GM12878 (cell line): ENCODE measurements at regions not wholly inside any gene's neighbourhood (a gene's known extent, or its start where the extent isn't known, plus 50 kb on each side); places are given as distances from the start of the nearest gene placed in this dataset.

Experiments
- ATAC-seq: fragments of 200-7000 bp; cut with Tn5 transposase; 3 replicates; pipeline ENCODE4 v1.9.1; 2020; ENCODE audit warnings: mild to moderate bottlenecking, moderate library complexity
- BruUV-seq: library from RNA; stranded (reverse); fragments of 400-500 nt; replicated peaks from 2 replicates; lab custom pipeline; 2021; lab: Mats Ljungman, UMichigan
- CTCF ChIA-PET: fragments of 300-600 bp; sonication (Branson Sonifier 250); formaldehyde crosslinking; extraction: SDS; loops from one replicate; lab custom pipeline; 2021; ENCODE audit warnings: inconsistent platforms; lab: Yijun Ruan, JAX
- POLR2A ChIA-PET: fragments of 350-600 bp; formaldehyde crosslinking; extraction: SDS; loops from one replicate; lab custom pipeline; 2021; ENCODE audit warnings: inconsistent platforms; lab: Charles Lee
- RAD21 ChIA-PET: fragments of 300-600 bp; sonication (Branson Sonifier 250); formaldehyde crosslinking; loops from one replicate; lab custom pipeline; 2023; ENCODE audit warnings: antibody characterized with exemption; ENCODE audit not compliant: unreplicated experiment; lab: Charles Lee
- SMC1A ChIA-PET: fragments of 300-600 bp; sonication (Branson Sonifier 250); formaldehyde crosslinking; loops from one replicate; lab custom pipeline; 2023; ENCODE audit not compliant: unreplicated experiment, uncharacterized antibody; lab: Charles Lee
- DNase-seq: peaks from one replicate; pipeline ENCODE4 v3.0.0-alpha.2; 2011; ENCODE audit warnings: low read depth, low spot score
- FAIRE-seq: peaks from 3 replicates; lab custom pipeline; 2011; peaks lifted over from hg19 to GRCh38; lab: Jason Lieb, UNC
- H2AFZ ChIP-seq: 2 replicates; pipeline ENCODE4 v1.6.0; 2011; ENCODE audit warnings: low read depth, low read length, control low read depth; ENCODE audit not compliant: control insufficient read depth
- H3K27ac ChIP-seq: 2 replicates; pipeline ENCODE4 v1.5.1; 2011; ENCODE audit warnings: control low read depth; ENCODE audit not compliant: control insufficient read depth, insufficient read depth
- H3K27me3 ChIP-seq, 2 experiments: replicated peaks in 1 of 2; 2 replicates each; pipeline versions ENCODE4 v1.6.0 to v1.6.1; 2011; ENCODE audit warnings: low read length in 1 of 2; ENCODE audit not compliant: control insufficient read depth in 2 of 2, insufficient read depth in 2 of 2
- H3K36me3 ChIP-seq, 2 experiments: 2 replicates each; pipeline ENCODE4 v1.5.1; 2011; ENCODE audit warnings: low read length in 1 of 2; ENCODE audit not compliant: control insufficient read depth in 2 of 2, insufficient read depth in 2 of 2
- H3K4me1 ChIP-seq: 2 replicates; pipeline ENCODE4 v1.6.1; 2011; ENCODE audit warnings: mild to moderate bottlenecking, low read length, moderate library complexity, mixed read lengths; ENCODE audit not compliant: control insufficient read depth, insufficient read depth
- H3K4me2 ChIP-seq: 2 replicates; pipeline ENCODE4 v1.6.0; 2011; ENCODE audit warnings: control low read depth; ENCODE audit not compliant: control insufficient read depth, insufficient read depth
- H3K4me3 ChIP-seq: fragments of 200-600 bp; sonication (generic); 2 replicates; pipeline ENCODE4 v1.5.1; 2016
- H3K79me2 ChIP-seq: 2 replicates; pipeline ENCODE4 v1.6.0; 2011; ENCODE audit warnings: low read length; ENCODE audit not compliant: control insufficient read depth, insufficient read depth
- H3K9ac ChIP-seq: 2 replicates; pipeline ENCODE4 v1.8.0; 2011; ENCODE audit warnings: low read length, control low read depth, mixed read lengths; ENCODE audit not compliant: control insufficient read depth, insufficient read depth
- H3K9me3 ChIP-seq: replicated peaks from 3 replicates; pipeline ENCODE4 v1.5.1; 2011; ENCODE audit warnings: mild to moderate bottlenecking, low read length; ENCODE audit not compliant: control insufficient read depth, insufficient read depth
- H4K20me1 ChIP-seq: 2 replicates; pipeline ENCODE4 v1.6.0; 2011; ENCODE audit not compliant: control insufficient read depth, insufficient read depth
- CHD2 ChIP-seq: IDR thresholded peaks from 2 replicates; pipeline ENCODE4 v1.6.1; 2011; ENCODE audit warnings: low read depth, low read length, improper control_type of control experiment, borderline replicate concordance
- EED ChIP-seq: sonication (generic); IDR thresholded peaks from 2 replicates; pipeline ENCODE4 v1.6.1; 2016; ENCODE audit warnings: antibody characterized with exemption, low read depth
- FOXK2 ChIP-seq: fragments of 450-650 bp; IDR thresholded peaks from 2 replicates; pipeline ENCODE4 v1.6.1; 2017; ENCODE audit warnings: mild to moderate bottlenecking, moderate library complexity
- KLF5 ChIP-seq: fragments of 450-650 bp; IDR thresholded peaks from 2 replicates; pipeline ENCODE4 v1.6.1; 2014; ENCODE audit warnings: mild to moderate bottlenecking; ENCODE audit not compliant: partially characterized antibody
- MLLT1 ChIP-seq: fragments of 450-650 bp; IDR thresholded peaks from 2 replicates; pipeline ENCODE4 v1.6.1; 2016; ENCODE audit warnings: mild to moderate bottlenecking
- REST ChIP-seq: IDR thresholded peaks from 2 replicates; pipeline ENCODE4 v1.6.1; 2012; ENCODE audit warnings: mild to moderate bottlenecking, low read depth, low read length
- SMARCA5 ChIP-seq: fragments of 450-650 bp; IDR thresholded peaks from 2 replicates; pipeline ENCODE4 v1.6.1; 2017; ENCODE audit warnings: mild to moderate bottlenecking
- ZBTB4 ChIP-seq: fragments of 450-650 bp; formaldehyde crosslinking; IDR thresholded peaks from 2 replicates; pipeline ENCODE4 v1.4.0; 2022; ENCODE audit warnings: mild to moderate bottlenecking, moderate library complexity
- WGBS: methylation state at CpG from one replicate; pipeline ENCODE4 v1.1.6; 2016; ENCODE audit warnings: low lambda C conversion rate; ENCODE audit not compliant: insufficient replicate concordance, insufficient coverage; ENCODE audit errors: missing lambda C conversion rate; 5-methylcytosine and 5-hydroxymethylcytosine counted together
- in situ Hi-C: fragments of 300-500 bp; cut with MboI; formaldehyde crosslinking; loops from 9 replicates; pipeline ENCODE4 v1.14.3; 2018; ENCODE audit warnings: mixed read lengths
- intact Hi-C: fragments of 100-400 bp; cut with micrococcal nuclease; formaldehyde crosslinking; loops from one replicate; pipeline ENCODE4 v1.14.2; 2022; ENCODE audit not compliant: unreplicated experiment

- H3K79me2 ChIP-seq, result no peaks in the 10 kb centered on the region
- TF ChIP-seq KLF5 (no peak), ZBTB4 (CRISPR knock-in tag) (no peak), FOXK2 (no peak), MLLT1 (no peak), SMARCA5 (no peak), REST (peak; percentile 23; the same call in 1 of the 2 replicates), CHD2 (no peak), EED (no peak)
- ATAC-seq, result no peak
- no peak for DNase-seq
- no TSS peak for BruUV-seq
- H3K27ac ChIP-seq, result no peak overlapping the region
- H3K4me3 ChIP-seq, result no peak overlapping the region
- no peaks in the 10 kb centered on the region for H3K9me3 ChIP-seq
- H3K9ac ChIP-seq, result no peak overlapping the region
- no peak for FAIRE-seq
- H4K20me1 ChIP-seq, result no peaks in the 10 kb centered on the region
- intact Hi-C loops (no loop called here), in situ Hi-C loops (no loop called here)
- no peak overlapping the region for H2AFZ ChIP-seq
- H3K4me2 ChIP-seq, result no peak overlapping the region
- ChIA-PET RAD21 (interaction anchor here (0.9 to 1.5 kb wide), 2 partner anchors 21 to 75 kb away, joined by 5 to 6 read pairs; no protein-coding TSS in a partner anchor), SMC1A (interaction anchor here (1.1 to 1.7 kb wide), 2 partner anchors 12 to 46 kb away, joined by 4 read pairs; no protein-coding TSS in a partner anchor), POLR2A (interaction anchor here (0.6 to 1.0 kb wide), 4 partner anchors 21 to 70 kb away, joined by 3 to 6 read pairs (median 4); no protein-coding TSS in a partner anchor), CTCF (interaction anchor here (1.4 kb wide), 1 partner anchor 53 kb away, joined by 4 read pairs; no protein-coding TSS in a partner anchor)
- no peaks in the 10 kb centered on the region; a peak in 2 of 4 replicates for H3K27me3 ChIP-seq
- H3K4me1 ChIP-seq, result peaks cover 21% of the 10 kb centered on the region
- WGBS, result 68% methylated on average over 26 of the region's 29 CpGs
- H3K36me3 ChIP-seq, result no peaks in the 10 kb centered on the region
Measured at GRCh38 chr16:89038811-89039735, 54.6 kb upstream of the ACSF3 start.
